ENCODE measurements at regions not wholly inside any gene's neighbourhood (a gene's known extent, or its start where the extent isn't known, plus 50 kb on each side); places are given as distances from the start of the nearest gene placed in this dataset.
"Not testable (repeated sequence)": the region's sequence is repeated elsewhere in the genome, so short reads cannot be mapped to it uniquely, and the experiment has no call there.

GRCh38 chr5:168073991-168074800 lies 217.2 kb upstream of the WWC1 start:
- no peak for DNase-seq (ENCODE audit: extremely low read depth in 1 of 2, low read depth in 1 of 2)

- no peak for DNase-seq (ENCODE audit: extremely low read depth in 1 of 2, low read depth in 1 of 2)
These were observed 216.1 kb upstream of the WWC1 start for GRCh38 chr5:168075387-168075786.

GRCh38 chr5:168076561-168076991 lies 214.9 kb upstream of the WWC1 start:
- no peak for DNase-seq (ENCODE audit: extremely low read depth in 1 of 2, low read depth in 1 of 2)

- no peak for DNase-seq (ENCODE audit: extremely low read depth in 1 of 2, low read depth in 1 of 2)
These were observed 206.0 kb upstream of the WWC1 start for GRCh38 chr5:168085261-168086031.

- no peak for DNase-seq (ENCODE audit: extremely low read depth in 1 of 2, low read depth in 1 of 2)
These were observed 205.3 kb upstream of the WWC1 start for GRCh38 chr5:168086104-168086610.

GRCh38 chr5:168086746-168087145 lies 204.7 kb upstream of the WWC1 start:
- DNase-seq (ENCODE audit: extremely low read depth in 1 of 2, low read depth in 1 of 2): no peak

- DNase-seq (ENCODE audit: extremely low read depth in 1 of 2, low read depth in 1 of 2): no peak
These were observed 202.9 kb upstream of the WWC1 start for GRCh38 chr5:168088410-168089173.

GRCh38 chr5:168089201-168089887 lies 202.1 kb upstream of the WWC1 start:
- no peak for DNase-seq (ENCODE audit: extremely low read depth in 1 of 2, low read depth in 1 of 2)

- DNase-seq (ENCODE audit: extremely low read depth in 1 of 2, low read depth in 1 of 2): no peak
These were observed 198.9 kb upstream of the WWC1 start for GRCh38 chr5:168092209-168093185.

- no peak for DNase-seq (ENCODE audit: extremely low read depth in 1 of 2, low read depth in 1 of 2)
These were observed 198.1 kb upstream of the WWC1 start for GRCh38 chr5:168093200-168093910.

GRCh38 chr5:168096525-168096924 lies 194.9 kb upstream of the WWC1 start:
- no peak for DNase-seq (ENCODE audit: extremely low read depth in 1 of 2, low read depth in 1 of 2)

GRCh38 chr5:168097876-168098653 lies 193.4 kb upstream of the WWC1 start:
- DNase-seq (ENCODE audit: extremely low read depth in 1 of 2, low read depth in 1 of 2): no peak

- DNase-seq (ENCODE audit: extremely low read depth in 1 of 2, low read depth in 1 of 2): no peak
These were observed 190.1 kb upstream of the WWC1 start for GRCh38 chr5:168101352-168101751.

- DNase-seq (ENCODE audit: extremely low read depth in 1 of 2, low read depth in 1 of 2): not testable (repeated sequence)
These were observed 188.4 kb upstream of the WWC1 start for GRCh38 chr5:168103018-168103417.

GRCh38 chr5:168104350-168104749 lies 187.1 kb upstream of the WWC1 start:
- DNase-seq (ENCODE audit: extremely low read depth in 1 of 2, low read depth in 1 of 2): no peak

- DNase-seq (ENCODE audit: extremely low read depth in 1 of 2, low read depth in 1 of 2): no peak
These were observed 186.5 kb upstream of the WWC1 start for GRCh38 chr5:168104811-168105481.

GRCh38 chr5:168106008-168106761 lies 185.3 kb upstream of the WWC1 start:
- no peak for DNase-seq (ENCODE audit: extremely low read depth in 1 of 2, low read depth in 1 of 2)
